ENCODE measurements at regions not wholly inside any gene's neighbourhood (a gene's known extent, or its start where the extent isn't known, plus 50 kb on each side); places are given as distances from the start of the nearest gene placed in this dataset.
"Not testable (repeated sequence)": the region's sequence is repeated elsewhere in the genome, so short reads cannot be mapped to it uniquely, and the experiment has no call there.

- no peak for FAIRE-seq
- no peak for DNase-seq
- Histone ChIP-seq H3K36me3 (ENCODE audit: control insufficient read depth in 3 of 3, insufficient read depth in 2 of 3, low read depth in 1 of 3, low read length in 3 of 3) (no peaks in the 10 kb centered on the region), H3K27ac (ENCODE audit: low read depth in 1 of 3, low read length in 2 of 3) (no peak overlapping the region), H3K4me1 (ENCODE audit: control insufficient read depth in 3 of 3, insufficient read depth in 2 of 3, low read depth in 1 of 3, low read length in 2 of 3) (no peaks in the 10 kb centered on the region), H3K4me3 (ENCODE audit: low read depth in 1 of 3, low read length in 3 of 3) (no peak overlapping the region), H3K27me3 (ENCODE audit: control insufficient read depth in 3 of 3, insufficient read depth in 3 of 3, low read length in 3 of 3) (no peaks in the 10 kb centered on the region), H3K9me3 (ENCODE audit: control insufficient read depth in 2 of 2, insufficient read depth in 1 of 2, low read depth in 1 of 2, low read length in 1 of 2) (peaks cover 3 to 25% of the 10 kb centered on the region in 2 donors)
- 41 to 84% (median 62%) methylated on average over 1 of the region's 1 CpG for WGBS, 3 donors
Observed at GRCh38 chr3:70712449-70713082, 400.1 kb upstream of the MDFIC2 start.

- Histone ChIP-seq H3K4me3 (ENCODE audit: low read depth in 1 of 3, low read length in 3 of 3) (no peak overlapping the region), H3K4me1 (ENCODE audit: control insufficient read depth in 3 of 3, insufficient read depth in 2 of 3, low read depth in 1 of 3, low read length in 2 of 3) (no peaks in the 10 kb centered on the region), H3K36me3 (ENCODE audit: control insufficient read depth in 3 of 3, insufficient read depth in 2 of 3, low read depth in 1 of 3, low read length in 3 of 3) (no peaks in the 10 kb centered on the region), H3K27me3 (ENCODE audit: control insufficient read depth in 3 of 3, insufficient read depth in 3 of 3, low read length in 3 of 3) (peaks cover 0 to 3% (median 0%) of the 10 kb centered on the region in 3 donors), H3K27ac (ENCODE audit: low read depth in 1 of 3, low read length in 2 of 3) (no peak overlapping the region), H3K9me3 (ENCODE audit: control insufficient read depth in 2 of 2, insufficient read depth in 1 of 2, low read depth in 1 of 2, low read length in 1 of 2) (no peaks in the 10 kb centered on the region)
- DNase-seq, result no peak
- WGBS, 3 donors, result 41 to 51% (median 49%) methylated on average over 16 of the region's 16 CpGs
- no peak for FAIRE-seq
Observed at GRCh38 chr3:70703305-70704102, 391.1 kb upstream of the MDFIC2 start.

GRCh38 chr3:70702132-70702531 lies 389.7 kb upstream of the MDFIC2 start:
- Histone ChIP-seq H3K27ac (ENCODE audit: low read depth in 1 of 3, low read length in 2 of 3) (no peak overlapping the region), H3K4me1 (ENCODE audit: control insufficient read depth in 3 of 3, insufficient read depth in 2 of 3, low read depth in 1 of 3, low read length in 2 of 3) (no peaks in the 10 kb centered on the region), H3K36me3 (ENCODE audit: control insufficient read depth in 3 of 3, insufficient read depth in 2 of 3, low read depth in 1 of 3, low read length in 3 of 3) (no peaks in the 10 kb centered on the region), H3K27me3 (ENCODE audit: control insufficient read depth in 3 of 3, insufficient read depth in 3 of 3, low read length in 3 of 3) (peaks cover 0 to 3% (median 0%) of the 10 kb centered on the region in 3 donors), H3K4me3 (ENCODE audit: low read depth in 1 of 3, low read length in 3 of 3) (no peak overlapping the region), H3K9me3 (ENCODE audit: control insufficient read depth in 2 of 2, insufficient read depth in 1 of 2, low read depth in 1 of 2, low read length in 1 of 2) (no peaks in the 10 kb centered on the region)
- FAIRE-seq (no peak), DNase-seq (no peak)
- 41 to 54% (median 49%) methylated on average over 2 of the region's 2 CpGs for WGBS, 3 donors

- no peaks in the 10 kb centered on the region for H3K4me1 ChIP-seq (ENCODE audit: control insufficient read depth in 3 of 3, insufficient read depth in 2 of 3, low read depth in 1 of 3, low read length in 2 of 3)
- H3K27me3 ChIP-seq (ENCODE audit: control insufficient read depth in 3 of 3, insufficient read depth in 3 of 3, low read length in 3 of 3), result no peaks in the 10 kb centered on the region
- no peak overlapping the region for H3K27ac ChIP-seq (ENCODE audit: low read depth in 1 of 3, low read length in 2 of 3)
- H3K9me3 ChIP-seq (ENCODE audit: control insufficient read depth in 2 of 2, insufficient read depth in 1 of 2, low read depth in 1 of 2, low read length in 1 of 2), result peaks cover 0 to 4% of the 10 kb centered on the region in 2 donors
- FAIRE-seq (no peak), DNase-seq (no peak)
- no peaks in the 10 kb centered on the region for H3K36me3 ChIP-seq (ENCODE audit: control insufficient read depth in 3 of 3, insufficient read depth in 2 of 3, low read depth in 1 of 3, low read length in 3 of 3)
- H3K4me3 ChIP-seq (ENCODE audit: low read depth in 1 of 3, low read length in 3 of 3), result no peak overlapping the region
- WGBS, 3 donors, result 65 to 77% (median 66%) methylated on average over 1 of the region's 1 CpG
Observed at GRCh38 chr3:70684701-70685100, 372.3 kb upstream of the MDFIC2 start.

- not testable (repeated sequence) for H3K9me3 ChIP-seq (ENCODE audit: control insufficient read depth in 2 of 2, insufficient read depth in 1 of 2, low read depth in 1 of 2, low read length in 1 of 2); FAIRE-seq; H3K27ac ChIP-seq (ENCODE audit: low read depth in 1 of 3, low read length in 2 of 3); H3K4me1 ChIP-seq (ENCODE audit: control insufficient read depth in 3 of 3, insufficient read depth in 2 of 3, low read depth in 1 of 3, low read length in 2 of 3); H3K4me3 ChIP-seq (ENCODE audit: low read depth in 1 of 3, low read length in 3 of 3); DNase-seq; H3K27me3 ChIP-seq (ENCODE audit: control insufficient read depth in 3 of 3, insufficient read depth in 3 of 3, low read length in 3 of 3); H3K36me3 ChIP-seq (ENCODE audit: control insufficient read depth in 3 of 3, insufficient read depth in 2 of 3, low read depth in 1 of 3, low read length in 3 of 3)
- WGBS, 3 donors, result 82 to 90% (median 88%) methylated on average over 2 to 3 of the region's 3 CpGs
Observed at GRCh38 chr3:70675810-70676209, 363.4 kb upstream of the MDFIC2 start.

GRCh38 chr3:70658513-70659310 lies 346.3 kb upstream of the MDFIC2 start:
- FAIRE-seq, result no peak
- no peaks in the 10 kb centered on the region for H3K36me3 ChIP-seq (ENCODE audit: control insufficient read depth in 3 of 3, insufficient read depth in 2 of 3, low read depth in 1 of 3, low read length in 3 of 3)

GRCh38 chr3:70657454-70657853 lies 345.0 kb upstream of the MDFIC2 start:
- Histone ChIP-seq H3K27me3 (ENCODE audit: control insufficient read depth in 3 of 3, insufficient read depth in 3 of 3, low read length in 3 of 3) (no peaks in the 10 kb centered on the region), H3K36me3 (ENCODE audit: control insufficient read depth in 3 of 3, insufficient read depth in 2 of 3, low read depth in 1 of 3, low read length in 3 of 3) (no peaks in the 10 kb centered on the region), H3K4me1 (ENCODE audit: control insufficient read depth in 3 of 3, insufficient read depth in 2 of 3, low read depth in 1 of 3, low read length in 2 of 3) (no peaks in the 10 kb centered on the region), H3K27ac (ENCODE audit: low read depth in 1 of 3, low read length in 2 of 3) (no peak overlapping the region), H3K9me3 (ENCODE audit: control insufficient read depth in 2 of 2, insufficient read depth in 1 of 2, low read depth in 1 of 2, low read length in 1 of 2) (no peaks in the 10 kb centered on the region), H3K4me3 (ENCODE audit: low read depth in 1 of 3, low read length in 3 of 3) (no peak overlapping the region)
- FAIRE-seq (no peak), DNase-seq (no peak)
- WGBS, 3 donors, result 67 to 80% (median 72%) methylated on average over 2 of the region's 2 CpGs

More at GRCh38 chr3:70658513-70659310, 346.3 kb upstream of the MDFIC2 start:
- WGBS, 3 donors, result 77 to 84% (median 81%) methylated on average over 11 of the region's 11 CpGs
- no peak overlapping the region for H3K4me3 ChIP-seq (ENCODE audit: low read depth in 1 of 3, low read length in 3 of 3)
- DNase-seq, result no peak
- H3K27ac ChIP-seq (ENCODE audit: low read depth in 1 of 3, low read length in 2 of 3), result no peak overlapping the region
- no peaks in the 10 kb centered on the region for H3K9me3 ChIP-seq (ENCODE audit: control insufficient read depth in 2 of 2, insufficient read depth in 1 of 2, low read depth in 1 of 2, low read length in 1 of 2)
- H3K4me1 ChIP-seq (ENCODE audit: control insufficient read depth in 3 of 3, insufficient read depth in 2 of 3, low read depth in 1 of 3, low read length in 2 of 3), result no peaks in the 10 kb centered on the region
- H3K27me3 ChIP-seq (ENCODE audit: control insufficient read depth in 3 of 3, insufficient read depth in 3 of 3, low read length in 3 of 3), result no peaks in the 10 kb centered on the region

GRCh38 chr3:70647823-70648222 lies 335.4 kb upstream of the MDFIC2 start:
- Histone ChIP-seq H3K27ac (ENCODE audit: low read depth in 1 of 3, low read length in 2 of 3) (no peak overlapping the region), H3K4me1 (ENCODE audit: control insufficient read depth in 3 of 3, insufficient read depth in 2 of 3, low read depth in 1 of 3, low read length in 2 of 3) (no peaks in the 10 kb centered on the region), H3K36me3 (ENCODE audit: control insufficient read depth in 3 of 3, insufficient read depth in 2 of 3, low read depth in 1 of 3, low read length in 3 of 3) (no peaks in the 10 kb centered on the region), H3K4me3 (ENCODE audit: low read depth in 1 of 3, low read length in 3 of 3) (no peak overlapping the region), H3K27me3 (ENCODE audit: control insufficient read depth in 3 of 3, insufficient read depth in 3 of 3, low read length in 3 of 3) (no peaks in the 10 kb centered on the region), H3K9me3 (ENCODE audit: control insufficient read depth in 2 of 2, insufficient read depth in 1 of 2, low read depth in 1 of 2, low read length in 1 of 2) (no peaks in the 10 kb centered on the region)
- WGBS, 3 donors, result 83 to 86% (median 85%) methylated on average over 2 of the region's 2 CpGs
- no peak for DNase-seq
- no peak for FAIRE-seq

Measured in small intestine (tissue), 7 donors.